Mucosa of stomach (tissue), 1 donor: ENCODE measurements at regions not wholly inside any gene's neighbourhood (a gene's known extent, or its start where the extent isn't known, plus 50 kb on each side); places are given as distances from the start of the nearest gene placed in this dataset.

Source experiments
- H3K27me3 ChIP-seq: one replicate; pipeline ENCODE4 v1.7.0; 2013; ENCODE audit warnings: mild to moderate bottlenecking, low read length; ENCODE audit not compliant: control insufficient read depth, insufficient read depth
- H3K36me3 ChIP-seq: one replicate; pipeline ENCODE4 v1.7.0; 2013; ENCODE audit warnings: low read length; ENCODE audit not compliant: control insufficient read depth, insufficient read depth
- H3K4me1 ChIP-seq: one replicate; pipeline ENCODE4 v1.7.0; 2013; ENCODE audit warnings: mild to moderate bottlenecking, low read length; ENCODE audit not compliant: control insufficient read depth, insufficient read depth
- H3K4me3 ChIP-seq: one replicate; pipeline ENCODE4 v1.7.0; 2013; ENCODE audit warnings: low read length
- H3K9ac ChIP-seq: one replicate; pipeline ENCODE4 v1.7.0; 2013; ENCODE audit warnings: mild to moderate bottlenecking, low read length, moderate library complexity
- H3K9me3 ChIP-seq: one replicate; pipeline ENCODE4 v1.7.0; 2013; ENCODE audit warnings: mild to moderate bottlenecking, low read length, moderate library complexity; ENCODE audit not compliant: control insufficient read depth
- donor health status: Pancreatic carcinoma.

DNA sequence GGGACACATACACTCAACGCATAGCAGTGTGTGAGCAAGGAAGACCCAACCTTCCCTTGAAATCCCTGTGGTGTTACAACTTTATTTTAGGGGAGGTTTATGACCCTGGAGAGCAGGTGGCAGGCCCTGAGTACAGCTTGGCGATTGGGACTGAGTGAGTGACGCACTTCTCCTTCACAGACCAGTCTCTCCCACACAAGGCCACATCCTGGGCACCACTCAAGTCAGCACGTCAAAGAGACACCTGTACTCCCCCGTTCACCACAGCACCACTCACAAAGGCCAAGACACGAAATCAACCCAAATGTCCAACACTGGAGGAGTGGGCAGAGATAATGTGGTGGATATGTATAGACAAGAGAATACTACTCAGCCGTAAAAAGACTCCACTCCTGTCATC is 57.0 kb upstream of the FRMD1 start:
- Histone ChIP-seq H3K9me3 (no peaks in the 10 kb centered on the region), H3K27me3 (peaks cover 27% of the 10 kb centered on the region), H3K4me3 (no peak overlapping the region), H3K4me1 (peaks cover 11% of the 10 kb centered on the region), H3K9ac (no peak overlapping the region), H3K36me3 (no peaks in the 10 kb centered on the region)

DNA sequence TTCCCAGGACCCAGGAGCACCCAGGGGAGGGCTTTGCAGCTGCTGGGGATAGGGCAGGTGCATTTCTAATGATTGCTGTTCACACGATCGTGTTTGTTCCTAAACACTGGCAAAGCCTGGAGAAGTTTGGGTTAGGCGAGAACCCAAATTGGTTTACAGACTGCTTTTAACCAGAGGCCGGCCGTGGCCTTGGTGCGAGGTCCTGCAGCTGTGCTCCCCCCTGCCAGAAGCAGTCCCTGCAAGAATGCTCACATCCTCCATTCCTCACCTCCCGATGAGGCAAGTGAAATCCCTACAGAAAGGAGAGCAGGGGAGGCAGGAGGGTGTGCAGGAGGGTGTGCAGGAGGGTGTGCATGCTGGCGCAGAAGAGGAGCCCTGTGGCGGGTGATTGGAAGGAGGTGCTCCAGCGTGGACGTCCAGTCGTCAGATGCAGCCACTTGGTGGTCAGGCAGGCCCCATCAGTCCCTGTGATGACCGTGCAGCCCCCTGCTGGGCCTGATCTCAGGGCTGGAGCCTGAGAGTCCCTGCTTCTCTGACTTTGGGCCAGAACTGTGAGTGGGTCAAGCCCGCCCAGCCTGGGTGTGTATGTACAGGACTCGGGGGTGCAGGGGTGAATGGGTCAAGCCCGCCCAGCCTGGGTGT is 55.7 kb upstream of the FRMD1 start:
- Histone ChIP-seq H3K9ac (no peak overlapping the region), H3K36me3 (no peaks in the 10 kb centered on the region), H3K27me3 (peaks cover 27% of the 10 kb centered on the region), H3K4me3 (no peak overlapping the region), H3K4me1 (peaks cover 11% of the 10 kb centered on the region), H3K9me3 (no peaks in the 10 kb centered on the region)

DNA sequence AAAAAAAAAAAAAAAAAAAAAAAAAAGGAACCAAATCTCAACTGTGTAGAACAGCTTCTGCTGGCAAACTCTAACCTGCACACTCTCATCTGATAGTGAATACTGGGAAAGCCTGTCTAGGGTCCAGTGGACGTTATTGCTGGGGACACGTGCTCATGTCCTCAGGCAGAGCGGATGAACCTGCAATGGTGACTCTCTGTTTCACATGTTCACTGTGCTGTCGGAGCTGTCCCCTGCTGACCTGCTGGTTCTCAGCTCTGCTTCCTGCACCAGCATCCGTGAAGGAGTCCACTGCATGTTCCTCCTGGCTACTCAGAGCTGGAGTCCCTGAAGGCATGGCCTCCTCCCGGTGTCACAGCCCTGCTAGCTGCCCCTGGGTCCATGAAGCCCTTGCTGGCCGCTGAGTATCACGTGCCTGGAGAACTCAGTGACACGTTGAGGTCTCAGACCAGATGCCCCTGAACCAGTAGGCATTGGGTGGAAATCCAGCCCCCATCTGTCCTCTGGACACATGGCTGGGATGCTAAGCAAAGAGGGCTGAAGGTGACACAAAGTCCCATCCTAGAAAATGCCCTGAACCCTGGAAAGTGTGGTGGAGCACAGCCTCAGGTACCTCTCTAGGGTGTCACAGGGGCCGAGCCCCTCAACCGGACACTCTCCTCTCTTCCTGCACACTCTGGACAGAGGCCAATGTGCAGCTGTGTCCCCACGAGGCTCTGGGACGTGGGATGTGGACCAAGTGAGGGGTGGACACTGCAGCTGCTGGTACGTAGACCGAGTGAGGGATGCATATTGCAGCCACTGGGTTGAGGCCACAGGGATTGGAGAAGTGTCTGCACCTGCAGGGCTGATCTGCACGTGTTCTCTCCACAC is 54.9 kb upstream of the FRMD1 start:
- H3K9ac ChIP-seq, result no peak overlapping the region
- H3K4me3 ChIP-seq, result no peak overlapping the region
- H3K27me3 ChIP-seq, result peaks cover 27% of the 10 kb centered on the region
- H3K36me3 ChIP-seq, result no peaks in the 10 kb centered on the region
- peaks cover 11% of the 10 kb centered on the region for H3K4me1 ChIP-seq
- H3K9me3 ChIP-seq, result no peaks in the 10 kb centered on the region

DNA sequence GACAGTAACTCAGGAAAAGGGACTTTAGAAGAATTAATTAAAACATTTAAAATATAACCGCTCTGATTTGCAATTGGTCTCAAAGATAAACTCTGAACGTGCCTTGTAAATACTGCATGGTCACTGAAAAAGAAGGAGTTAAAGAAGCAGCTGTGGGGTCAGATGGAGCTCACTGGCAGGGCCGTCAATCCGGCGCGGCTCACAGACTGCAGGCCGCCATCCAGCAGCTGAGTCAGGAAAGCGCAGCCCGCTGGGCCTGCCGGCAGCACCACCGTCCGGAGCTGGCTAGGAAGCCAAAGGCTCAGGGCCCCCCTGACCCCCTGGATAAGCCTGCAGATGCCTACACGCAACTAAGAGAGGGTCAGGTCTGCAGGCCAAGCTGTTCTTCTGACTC is 54.2 kb upstream of the FRMD1 start:
- no peaks in the 10 kb centered on the region for H3K9me3 ChIP-seq
- no peak overlapping the region for H3K4me3 ChIP-seq
- H3K36me3 ChIP-seq, result no peaks in the 10 kb centered on the region
- H3K27me3 ChIP-seq, result peaks cover 27% of the 10 kb centered on the region
- peaks cover 11% of the 10 kb centered on the region for H3K4me1 ChIP-seq
- no peak overlapping the region for H3K9ac ChIP-seq

DNA sequence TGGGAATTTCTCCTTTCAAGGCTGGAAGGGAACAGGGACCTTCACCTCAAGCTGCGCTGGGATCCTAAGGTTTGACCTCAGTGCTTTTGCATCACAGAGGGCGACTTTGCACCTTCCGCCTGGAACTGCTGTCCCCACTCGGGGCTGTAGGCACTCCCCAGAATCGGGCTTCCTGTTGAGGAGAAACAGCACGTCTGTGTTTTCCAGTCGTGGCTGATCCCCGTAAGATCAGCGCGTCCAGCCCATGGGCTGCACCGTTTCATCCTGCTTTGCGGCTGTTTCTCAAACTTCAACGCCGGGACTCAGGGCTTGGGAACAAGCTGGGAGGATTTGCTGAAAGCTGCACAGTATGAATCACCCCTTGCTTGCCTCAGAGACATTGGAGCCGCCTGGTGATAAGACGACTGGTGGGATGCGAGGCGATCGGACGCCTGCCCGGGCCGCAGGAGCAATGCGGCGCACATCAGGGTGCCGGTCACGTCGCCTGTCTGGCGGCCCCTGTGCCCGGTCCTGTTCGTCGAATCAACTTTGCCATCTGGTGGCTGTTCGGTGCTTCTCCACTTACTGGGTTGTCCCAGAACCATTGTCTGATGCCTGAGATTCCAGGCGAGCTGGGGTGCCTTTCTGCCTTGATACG is 53.6 kb upstream of the FRMD1 start:
- Histone ChIP-seq H3K9ac (peak overlapping the region; percentile 25), H3K4me1 (peaks cover 11% of the 10 kb centered on the region), H3K36me3 (no peaks in the 10 kb centered on the region), H3K9me3 (no peaks in the 10 kb centered on the region), H3K27me3 (peaks cover 27% of the 10 kb centered on the region), H3K4me3 (no peak overlapping the region)

DNA sequence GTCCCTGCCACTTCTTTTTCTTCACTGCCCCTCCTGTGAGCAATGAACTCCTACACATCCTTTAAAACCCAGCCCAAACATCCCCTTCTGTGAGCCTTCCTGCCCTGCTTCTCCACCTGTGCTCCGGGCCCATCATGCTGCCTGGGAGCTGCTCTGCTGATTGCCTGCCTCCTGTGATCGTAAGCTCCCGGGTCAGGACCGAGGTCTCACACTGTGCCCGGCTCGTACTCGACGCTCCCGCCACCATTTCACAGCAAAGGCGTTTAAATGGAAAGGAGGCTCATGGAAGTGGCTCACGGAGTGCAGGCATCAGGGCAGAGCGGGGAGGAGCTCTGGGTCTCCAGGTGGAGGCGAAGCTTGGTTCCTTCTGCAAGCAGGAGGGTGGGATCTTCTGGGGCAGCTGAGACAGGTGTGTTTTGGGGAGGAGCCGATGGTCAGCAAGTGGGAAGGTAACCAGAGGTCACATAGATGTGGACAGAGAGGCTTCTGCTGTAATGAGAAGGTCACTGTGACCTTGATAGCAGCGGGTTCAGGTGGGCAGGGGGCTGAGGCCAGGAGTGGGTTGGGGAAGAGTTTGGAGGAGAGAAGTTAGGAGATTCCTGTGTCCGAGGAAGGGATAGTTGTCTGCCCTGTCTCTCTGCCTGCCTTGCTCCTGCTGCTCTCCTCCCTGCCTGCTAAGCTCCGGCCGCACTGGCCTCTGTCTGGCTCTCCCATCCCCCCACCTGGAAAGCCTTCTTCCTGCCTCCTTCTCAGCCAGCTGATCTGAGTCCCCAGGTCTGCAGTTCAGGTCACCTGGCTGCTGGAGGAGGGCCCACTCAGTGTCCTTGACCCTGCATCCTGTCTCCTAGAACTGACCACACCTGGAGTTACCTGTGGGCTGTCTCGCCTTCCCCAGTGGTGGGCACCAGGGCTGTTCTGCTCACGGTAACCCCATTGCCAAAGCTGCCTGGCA is 52.7 kb upstream of the FRMD1 start:
- Histone ChIP-seq H3K9me3 (no peaks in the 10 kb centered on the region), H3K4me3 (no peak overlapping the region), H3K9ac (peak overlapping the region; percentile 25), H3K27me3 (peaks cover 27% of the 10 kb centered on the region), H3K36me3 (no peaks in the 10 kb centered on the region), H3K4me1 (peaks cover 11% of the 10 kb centered on the region)

DNA sequence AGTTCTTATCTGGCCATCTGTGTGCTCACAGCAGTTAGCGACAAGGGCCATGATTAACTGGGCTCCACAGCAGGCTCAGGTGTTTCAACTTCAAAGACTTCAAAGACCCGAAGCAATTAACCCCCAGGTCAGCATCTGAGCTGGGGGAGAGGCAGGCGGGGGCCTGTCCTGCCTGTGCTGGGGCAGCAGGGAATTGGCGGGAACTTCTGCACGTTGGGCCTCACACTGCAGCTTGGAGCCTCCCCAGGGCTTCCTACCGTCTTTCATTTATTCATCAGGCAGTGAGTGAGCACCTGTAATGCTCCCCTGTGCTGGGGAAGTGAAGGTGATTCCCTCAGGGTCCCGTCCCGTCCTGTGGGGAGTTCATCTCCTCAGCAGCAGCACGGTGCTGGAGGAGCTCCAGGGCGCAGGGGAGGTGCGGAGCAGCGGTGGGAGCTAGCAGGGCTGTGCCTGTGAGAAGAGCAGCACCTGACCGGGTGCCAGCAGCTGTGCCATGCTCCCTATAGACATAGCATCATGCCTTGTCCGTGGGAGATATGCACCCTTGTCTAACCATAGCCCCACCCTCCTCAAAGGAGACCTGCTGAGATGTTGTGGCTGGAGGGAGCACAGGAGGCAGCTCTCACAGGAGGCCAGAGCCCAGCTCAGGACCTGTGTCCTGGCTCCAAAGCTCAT is 51.8 kb upstream of the FRMD1 start:
- no peaks in the 10 kb centered on the region for H3K36me3 ChIP-seq
- H3K4me1 ChIP-seq, result peaks cover 11% of the 10 kb centered on the region
- no peak overlapping the region for H3K4me3 ChIP-seq
- no peaks in the 10 kb centered on the region for H3K9me3 ChIP-seq
- peaks cover 27% of the 10 kb centered on the region for H3K27me3 ChIP-seq
- H3K9ac ChIP-seq, result no peak overlapping the region

DNA sequence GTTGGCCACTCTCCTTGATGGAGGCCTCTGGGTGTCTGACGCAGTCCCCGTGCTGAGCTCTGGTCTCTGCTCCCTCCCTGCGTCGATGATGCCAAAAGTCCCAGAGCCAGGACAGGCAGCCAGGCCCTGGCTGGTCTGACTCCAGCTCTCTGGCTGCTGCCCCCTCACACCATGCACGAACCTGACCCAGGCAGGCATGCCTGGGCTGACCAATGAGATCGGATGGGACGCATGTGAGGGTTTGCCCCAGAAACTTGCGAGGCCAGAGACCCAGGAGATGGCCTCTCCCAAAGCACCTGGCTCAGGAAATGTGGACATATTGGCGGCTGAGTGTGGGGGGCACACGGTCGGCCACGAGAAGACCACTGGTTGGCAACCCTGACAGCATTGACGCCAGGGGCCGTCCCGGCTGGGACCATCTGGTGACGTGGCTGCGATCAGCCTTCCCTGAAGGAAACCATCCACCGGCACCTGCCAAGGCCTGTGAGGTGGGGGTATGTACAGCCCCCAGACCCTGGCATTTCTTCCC is 51.2 kb upstream of the FRMD1 start:
- H3K9me3 ChIP-seq, result no peaks in the 10 kb centered on the region
- H3K4me1 ChIP-seq, result peaks cover 11% of the 10 kb centered on the region
- peaks cover 27% of the 10 kb centered on the region for H3K27me3 ChIP-seq
- no peak overlapping the region for H3K9ac ChIP-seq
- H3K36me3 ChIP-seq, result no peaks in the 10 kb centered on the region
- H3K4me3 ChIP-seq, result no peak overlapping the region

DNA sequence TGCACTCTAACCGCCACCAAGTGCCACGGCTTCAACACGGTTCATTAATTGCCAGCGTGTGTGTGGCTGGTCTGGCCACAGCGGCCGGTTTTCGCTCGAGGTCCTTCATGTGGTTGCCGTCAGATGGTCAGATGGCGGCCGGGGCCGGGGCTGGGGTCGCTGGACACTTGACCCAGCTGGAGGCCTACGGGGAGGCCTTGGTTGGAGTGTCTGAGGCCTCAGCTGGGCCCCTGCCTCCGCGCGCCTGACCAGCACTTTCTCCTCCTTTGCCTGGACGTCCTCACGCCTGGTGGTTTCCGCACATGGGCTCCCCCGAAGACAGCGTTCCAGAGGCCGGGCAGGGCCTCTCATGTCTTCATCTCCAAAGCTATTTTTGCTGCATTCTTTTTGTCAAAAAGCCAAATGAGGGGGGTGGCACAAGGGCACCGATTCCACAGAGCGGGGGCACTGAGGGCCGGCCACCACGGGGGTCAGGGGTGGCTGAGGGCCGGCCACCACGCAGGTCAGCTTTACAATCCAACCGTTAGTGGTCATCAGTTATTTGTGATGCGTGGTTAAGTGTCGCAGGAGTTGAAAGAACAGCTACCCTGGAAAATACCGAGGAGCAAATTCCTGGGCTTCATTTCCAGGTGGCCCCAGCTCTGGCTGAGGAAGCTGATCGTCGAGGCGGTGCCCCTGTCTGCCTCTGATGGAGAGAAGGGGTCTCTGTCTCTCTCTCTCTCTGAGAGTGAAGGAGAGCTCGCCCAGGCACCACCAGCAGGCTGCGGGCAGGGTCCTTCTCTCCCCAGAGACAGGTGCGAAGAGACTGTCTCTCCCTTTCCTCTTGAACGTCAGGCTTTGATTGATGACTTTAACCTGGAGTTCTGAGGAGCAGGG is 50.5 kb upstream of the FRMD1 start:
- Histone ChIP-seq H3K9ac (no peak overlapping the region), H3K27me3 (peaks cover 27% of the 10 kb centered on the region), H3K9me3 (no peaks in the 10 kb centered on the region), H3K36me3 (no peaks in the 10 kb centered on the region), H3K4me3 (no peak overlapping the region), H3K4me1 (peaks cover 11% of the 10 kb centered on the region)

DNA sequence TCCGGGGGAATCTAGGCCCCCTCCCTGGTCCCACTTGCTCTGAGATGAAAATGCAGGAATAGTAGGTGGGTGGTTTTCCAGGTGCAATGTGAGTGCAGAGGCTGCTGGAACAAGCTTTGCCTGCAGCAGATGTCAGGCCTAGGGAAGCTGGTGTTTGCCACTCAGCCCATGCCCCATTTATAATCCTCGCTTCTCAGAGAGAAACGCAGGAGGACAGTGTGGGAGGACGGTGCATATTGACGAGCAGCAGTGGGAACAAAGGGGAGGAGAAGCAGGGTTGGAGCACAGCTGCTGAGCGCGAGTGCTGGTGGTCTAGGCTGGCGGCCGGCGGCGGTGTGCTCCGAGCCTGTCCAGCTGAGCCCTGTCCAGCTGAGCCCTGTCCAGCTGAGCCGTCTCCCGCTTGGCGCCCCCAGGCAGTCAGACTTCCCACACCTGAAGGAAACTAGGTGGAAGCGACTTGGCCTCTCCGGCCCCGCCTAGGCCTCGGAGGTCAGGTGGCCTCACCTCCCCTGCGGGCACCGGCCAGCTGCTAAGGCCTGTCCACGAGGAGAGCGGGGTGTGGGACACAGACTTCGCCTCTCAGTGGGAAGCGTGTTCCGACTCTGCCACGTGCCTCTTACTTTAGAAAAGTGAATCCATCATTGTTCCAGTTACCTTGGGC is 49.7 kb upstream of the FRMD1 start:
- Histone ChIP-seq H3K9me3 (no peaks in the 10 kb centered on the region), H3K4me3 (no peak overlapping the region), H3K27me3 (peaks cover 22% of the 10 kb centered on the region), H3K9ac (no peak overlapping the region), H3K4me1 (peaks cover 11% of the 10 kb centered on the region), H3K36me3 (no peaks in the 10 kb centered on the region)
